Activated CD4-positive, alpha-beta T cell treated with anti-CD3 and anti-CD28 coated beads, Interleukin-2, amount 50 U/mL, for 48 hours (primary cell): ENCODE measurements at regions not wholly inside any gene's neighbourhood (a gene's known extent, or its start where the extent isn't known, plus 50 kb on each side); places are given as distances from the start of the nearest gene placed in this dataset.
A peak's percentile ranks its signal among the peaks of the same experiment; 100 is the strongest.

Experiments used
- DNase-seq, 2 experiments: peaks; one replicate each; pipeline ENCODE4 v3.0.0-alpha.2; 2020

DNA sequence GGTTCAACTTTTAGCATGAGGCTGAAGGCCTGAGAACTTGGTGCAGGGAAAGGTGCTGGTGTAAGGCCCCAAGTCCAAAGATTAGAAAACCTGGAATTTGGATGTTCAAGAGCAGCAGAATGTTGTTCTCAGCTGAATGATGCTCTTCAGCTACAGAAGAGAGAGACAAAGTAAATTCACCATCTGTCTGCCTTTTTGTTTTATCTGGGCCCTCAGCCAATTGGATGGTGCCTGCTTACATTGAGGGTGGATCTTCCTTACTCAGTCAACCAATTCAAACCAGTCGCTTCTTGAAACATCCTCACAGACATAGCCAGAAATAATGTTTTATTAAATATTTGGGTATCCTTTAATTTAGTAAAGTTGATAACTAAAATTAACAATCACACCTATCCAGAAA lies 748.2 kb upstream of the ADAMTS5 start:
- no peak for DNase-seq

GRCh38 chr21:27713154-27714109 lies 746.5 kb upstream of the ADAMTS5 start:
- no peak for DNase-seq

DNA sequence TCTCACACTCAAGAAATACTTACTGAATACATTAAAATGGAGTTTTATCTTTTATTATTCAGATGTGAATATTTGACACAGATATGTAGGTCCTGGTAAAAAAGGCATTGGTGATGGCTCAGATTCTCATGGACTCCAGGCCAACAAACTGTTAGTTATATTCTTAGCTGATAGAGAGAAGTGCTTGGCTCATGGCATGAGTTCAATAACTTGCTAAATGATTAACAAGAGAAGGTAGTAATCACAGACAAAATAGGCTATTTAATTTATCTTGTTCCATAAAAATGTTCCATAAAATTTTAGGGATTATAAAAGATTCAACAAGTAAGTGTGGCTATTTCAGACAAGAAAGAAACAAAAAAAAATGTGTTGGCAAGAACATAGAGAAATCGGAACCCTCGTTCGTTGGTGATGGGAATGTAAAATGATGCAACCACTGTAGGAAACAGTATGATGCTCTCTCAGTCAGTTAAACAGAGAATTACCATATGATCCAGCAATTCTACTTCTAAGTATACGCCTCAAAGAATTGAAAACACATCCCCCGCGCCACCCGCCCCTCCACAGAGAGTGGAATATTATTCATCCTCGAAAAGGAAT lies 737.8 kb upstream of the ADAMTS5 start:
- DNase-seq = no peak

- no peak for DNase-seq
Measured at GRCh38 chr21:27703791-27704190, 736.9 kb upstream of the ADAMTS5 start.

GRCh38 chr21:27700974-27701614 lies 734.2 kb upstream of the ADAMTS5 start:
- peak; percentile 70 to 74 for DNase-seq

DNA sequence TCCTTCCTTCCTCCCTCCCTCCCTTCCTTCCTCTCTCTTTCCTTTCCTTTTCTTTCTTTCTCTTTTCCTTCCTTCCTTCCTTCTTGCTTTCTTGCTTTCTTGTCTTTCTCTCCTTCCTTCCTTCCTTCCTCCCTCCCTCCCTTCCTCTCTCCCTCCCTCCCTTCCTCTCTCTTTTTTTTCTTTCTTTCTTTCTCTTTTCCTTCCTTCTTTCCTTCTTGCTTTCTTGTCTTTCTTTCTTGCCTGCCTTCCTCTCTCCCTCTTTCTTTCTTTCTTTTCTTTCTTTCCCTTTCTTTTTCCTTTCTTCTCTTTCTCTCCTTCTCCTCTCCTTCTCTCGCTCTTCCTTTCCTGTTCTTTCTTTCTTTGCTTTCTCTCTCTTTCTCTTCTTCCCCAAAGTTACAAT lies 728.4 kb upstream of the ADAMTS5 start:
- no peak for DNase-seq

DNA sequence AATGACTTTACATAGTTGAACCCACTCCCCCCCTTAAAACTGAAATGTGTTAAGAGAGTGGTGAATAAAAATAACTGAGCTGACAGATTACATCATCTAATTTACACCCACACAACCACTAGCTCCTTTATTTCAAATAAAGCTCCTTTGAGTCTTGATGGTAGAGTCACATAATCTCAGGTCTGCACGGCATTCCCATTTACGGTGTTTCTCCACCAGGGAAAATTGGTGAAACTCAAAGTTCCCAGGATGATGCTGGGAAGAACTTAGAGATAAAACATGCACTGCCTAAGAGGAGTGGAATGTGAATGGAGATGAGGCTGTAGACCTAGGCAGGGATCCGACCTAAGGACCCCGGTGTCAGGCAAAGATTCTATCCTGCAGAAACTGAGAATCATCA lies 727.8 kb upstream of the ADAMTS5 start:
- DNase-seq = no peak

DNA sequence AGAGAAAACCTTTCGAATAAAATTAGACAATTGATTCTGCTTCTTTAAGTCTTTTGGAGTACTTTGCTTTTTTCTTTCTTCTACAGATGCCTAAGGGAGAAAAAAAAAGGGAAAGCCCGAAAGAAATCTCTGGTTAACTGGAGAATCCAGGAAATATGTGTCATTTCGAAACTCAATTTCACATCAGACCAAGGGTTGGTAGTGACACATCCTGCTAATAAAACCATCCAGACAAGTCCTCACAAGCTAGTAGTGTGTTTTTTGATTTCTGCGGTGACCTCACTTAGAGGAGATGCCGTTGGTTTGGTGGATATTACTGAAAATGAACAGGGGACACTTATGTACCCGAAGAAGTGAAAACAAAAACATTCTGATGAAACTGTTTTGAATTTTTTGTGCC lies 726.5 kb upstream of the ADAMTS5 start:
- DNase-seq = no peak

DNA sequence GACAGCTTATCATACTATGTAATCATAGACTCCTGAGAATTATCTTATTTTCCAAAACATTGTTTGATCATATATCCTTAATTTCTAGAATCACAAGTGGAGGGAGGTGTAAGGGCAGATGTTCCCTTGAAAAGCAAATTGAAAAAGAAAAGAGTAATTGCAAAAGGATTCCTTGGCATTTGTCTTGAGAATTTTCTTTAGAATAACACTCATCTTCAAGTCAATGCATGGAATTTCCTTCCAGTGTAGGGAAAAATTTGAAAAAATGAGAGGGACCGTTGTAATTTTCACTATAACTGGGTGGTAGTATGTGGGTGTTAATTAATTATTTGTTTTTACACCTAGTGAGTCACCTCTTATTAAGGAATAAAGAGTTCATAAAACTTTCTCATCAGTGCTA lies 724.6 kb upstream of the ADAMTS5 start:
- no peak for DNase-seq

- no peak for DNase-seq
Measured at GRCh38 chr21:27691006-27691405, 724.1 kb upstream of the ADAMTS5 start.

DNA sequence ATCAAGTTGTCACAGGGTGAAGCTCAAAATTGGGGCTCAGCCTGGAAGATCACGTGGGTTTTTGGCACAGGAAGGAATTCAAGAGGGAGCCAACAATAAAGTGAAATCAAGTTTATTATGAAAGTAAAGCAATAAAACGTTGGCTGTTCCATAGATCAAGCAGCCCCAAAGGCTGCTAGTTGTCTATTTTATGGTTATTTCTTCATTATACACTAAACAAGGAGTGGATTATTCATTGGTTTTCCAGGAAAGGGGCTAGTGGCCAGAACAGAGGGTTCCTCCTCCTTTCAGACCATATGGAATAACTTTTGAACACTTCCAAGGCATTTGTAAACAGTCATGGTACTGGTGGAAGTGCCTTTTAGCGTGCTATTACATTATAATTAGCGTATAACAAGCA lies 723.5 kb upstream of the ADAMTS5 start:
- DNase-seq = no peak

- no peak for DNase-seq
Measured at GRCh38 chr21:27688773-27689172, 721.9 kb upstream of the ADAMTS5 start.

DNA sequence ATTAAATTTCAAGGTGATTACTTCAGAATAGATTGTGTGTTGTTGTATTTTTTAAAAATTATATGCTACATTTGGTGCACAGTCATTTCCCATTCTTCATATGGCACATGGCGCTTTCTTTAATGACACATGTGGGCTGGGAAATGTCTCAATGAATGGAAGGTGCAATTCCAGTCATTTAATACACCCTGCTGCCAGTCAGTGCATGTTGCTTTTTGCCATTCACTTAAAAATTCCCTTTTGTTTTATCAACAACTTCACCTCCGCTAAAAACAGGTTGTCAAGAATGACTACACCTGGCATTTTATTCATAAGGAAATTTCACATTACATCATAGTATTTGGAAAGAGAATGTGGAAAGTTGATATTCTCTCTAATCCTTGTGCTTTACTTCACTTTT lies 716.4 kb upstream of the ADAMTS5 start:
- DNase-seq = no peak

DNA sequence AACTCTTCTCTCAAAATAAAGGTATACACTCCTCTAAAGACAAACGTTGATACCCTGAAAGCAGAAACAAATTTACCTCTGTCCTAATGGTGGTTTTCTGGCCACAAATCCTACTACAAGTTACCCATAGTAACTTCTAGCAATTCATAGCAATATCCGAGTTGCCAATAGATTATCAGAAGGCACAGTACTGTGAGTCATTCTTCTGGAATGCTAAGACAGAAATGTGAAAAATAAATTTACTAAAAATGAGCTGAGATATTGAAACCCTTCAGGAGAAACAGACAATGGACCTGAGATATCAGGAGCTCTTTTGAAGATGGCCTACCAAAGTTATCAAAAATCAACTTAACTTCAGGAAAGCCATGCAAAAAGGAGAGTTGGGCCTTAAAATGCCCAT lies 715.0 kb upstream of the ADAMTS5 start:
- DNase-seq = no peak

DNA sequence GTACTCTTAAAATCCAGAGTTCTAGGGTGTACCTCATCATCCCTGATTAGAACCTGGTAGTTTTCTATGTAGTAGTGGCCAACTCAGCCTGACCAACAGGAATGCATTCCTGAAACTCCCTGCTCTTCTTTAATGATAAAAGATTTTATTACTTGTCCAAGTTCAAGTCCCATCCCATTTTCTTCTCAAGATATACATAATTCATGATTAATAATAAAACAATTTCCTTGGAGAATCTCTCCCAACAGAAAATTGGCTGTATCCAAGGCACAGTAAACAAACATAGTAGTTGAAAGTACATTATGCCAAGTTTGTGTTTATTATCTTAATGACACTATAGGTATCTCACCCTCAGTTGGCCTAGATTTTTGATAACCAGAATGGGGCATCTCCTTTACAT lies 714.1 kb upstream of the ADAMTS5 start:
- no peak for DNase-seq

DNA sequence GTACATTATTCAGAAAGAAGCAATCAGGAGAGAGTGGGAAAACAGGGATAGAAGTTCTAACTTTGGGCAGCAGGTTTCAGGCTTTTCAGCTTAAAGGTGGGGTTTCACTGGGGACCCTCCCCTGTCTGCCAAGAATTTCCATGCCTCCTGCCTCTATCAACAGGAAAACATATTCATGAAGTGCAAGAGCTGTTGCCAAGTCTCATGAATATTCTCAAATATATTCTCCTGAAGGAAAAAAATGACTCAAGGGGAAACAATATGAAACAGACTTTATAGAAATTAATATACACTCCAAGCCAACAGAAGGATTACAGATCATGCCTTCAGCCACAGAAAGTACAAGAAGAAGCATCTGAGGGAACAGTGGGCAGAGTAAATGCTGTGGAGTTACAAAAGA lies 713.3 kb upstream of the ADAMTS5 start:
- DNase-seq = no peak

DNA sequence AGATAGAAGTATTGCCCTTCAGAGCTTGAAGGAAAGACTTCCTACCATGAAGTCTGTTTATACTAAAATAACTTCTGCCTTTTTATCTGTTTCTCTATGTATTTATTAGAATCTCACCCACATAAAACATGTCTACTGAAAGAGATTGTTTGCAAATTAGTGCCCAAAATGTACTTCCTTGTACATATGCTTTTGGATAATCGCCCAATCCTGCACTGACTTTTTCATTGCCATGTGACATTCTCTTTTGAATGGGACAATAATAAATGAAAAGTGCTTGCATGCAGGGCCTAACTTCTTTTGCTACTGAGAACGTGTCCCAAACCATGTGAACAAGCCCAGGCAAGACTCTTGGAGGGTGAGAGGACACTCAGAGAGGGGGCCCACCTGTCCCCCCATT lies 711.6 kb upstream of the ADAMTS5 start:
- no peak for DNase-seq

DNA sequence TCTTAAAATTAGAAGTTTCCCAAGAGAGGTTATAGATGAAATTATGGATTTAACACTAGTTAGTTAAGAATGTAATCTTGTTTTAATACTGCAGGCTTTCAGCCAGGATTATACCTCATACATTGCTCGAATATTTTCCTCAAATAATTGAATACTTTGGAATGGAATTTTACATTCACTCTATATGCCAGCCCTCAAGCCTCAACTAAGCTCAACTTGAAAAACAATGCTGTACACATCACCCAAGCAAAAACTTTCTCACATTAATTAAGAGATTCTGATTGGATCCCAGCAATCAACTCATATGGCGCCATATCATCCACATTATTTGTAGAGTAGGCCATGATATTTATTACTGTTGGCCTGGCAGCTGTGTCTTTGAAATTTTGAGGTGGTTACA lies 710.7 kb upstream of the ADAMTS5 start:
- DNase-seq = no peak

DNA sequence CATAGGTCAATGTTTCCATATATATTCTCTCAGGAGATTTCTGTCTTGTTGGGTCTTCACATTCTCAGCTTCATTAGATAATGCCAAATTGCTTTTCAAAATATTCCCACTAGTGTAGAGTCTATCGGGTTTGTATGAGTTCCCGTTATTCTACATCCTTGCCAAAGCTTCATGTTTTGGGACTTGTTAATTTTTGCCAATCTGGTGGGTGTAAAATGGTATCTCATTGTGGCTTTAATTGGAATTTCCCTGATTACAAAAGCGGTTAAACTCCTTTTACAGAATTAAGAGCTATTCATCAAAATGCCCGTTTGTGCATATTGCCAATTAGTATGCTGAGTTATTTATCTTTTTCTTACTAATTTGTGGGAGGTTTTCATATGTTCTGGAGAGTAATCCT lies 708.4 kb upstream of the ADAMTS5 start:
- no peak for DNase-seq

GRCh38 chr21:27674041-27674615 lies 707.2 kb upstream of the ADAMTS5 start:
- no peak for DNase-seq

DNA sequence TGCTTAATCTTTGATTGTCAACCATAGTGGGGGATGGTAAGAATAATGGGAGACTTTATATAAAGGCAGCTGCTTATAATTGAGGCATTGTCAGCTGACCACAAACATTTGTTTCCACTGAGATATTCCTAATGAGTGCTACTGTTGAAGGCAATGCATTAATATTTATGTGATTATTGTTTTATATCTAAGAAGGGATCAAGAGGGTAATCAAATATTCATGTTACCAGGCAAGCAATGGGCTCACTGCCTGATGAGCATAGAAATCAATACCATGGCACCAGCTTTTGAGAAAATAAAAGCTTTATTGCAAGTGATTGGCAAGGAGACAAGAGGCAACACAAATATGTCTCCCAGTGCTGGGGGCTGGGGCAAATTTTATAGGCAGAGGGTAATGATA lies 706.7 kb upstream of the ADAMTS5 start:
- no peak for DNase-seq

DNA sequence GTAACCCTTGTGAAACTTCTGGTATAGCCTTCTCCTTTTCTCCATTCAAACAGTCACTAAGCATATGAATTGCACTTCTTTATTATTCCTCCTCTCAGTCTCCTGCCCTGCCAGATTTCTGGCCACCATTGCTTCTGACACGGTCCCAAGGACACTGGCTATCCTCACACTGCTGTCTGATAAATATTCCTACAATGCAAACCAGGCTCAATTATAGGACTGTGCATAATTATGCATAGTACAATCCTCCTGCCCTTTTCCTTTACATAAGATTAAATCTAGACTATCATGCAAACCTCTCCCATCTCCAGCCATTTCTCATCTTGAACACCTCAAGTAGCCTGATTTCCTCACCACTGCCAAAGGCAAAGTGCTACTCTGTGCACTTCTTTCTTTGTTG lies 704.3 kb upstream of the ADAMTS5 start:
- no peak for DNase-seq

DNA sequence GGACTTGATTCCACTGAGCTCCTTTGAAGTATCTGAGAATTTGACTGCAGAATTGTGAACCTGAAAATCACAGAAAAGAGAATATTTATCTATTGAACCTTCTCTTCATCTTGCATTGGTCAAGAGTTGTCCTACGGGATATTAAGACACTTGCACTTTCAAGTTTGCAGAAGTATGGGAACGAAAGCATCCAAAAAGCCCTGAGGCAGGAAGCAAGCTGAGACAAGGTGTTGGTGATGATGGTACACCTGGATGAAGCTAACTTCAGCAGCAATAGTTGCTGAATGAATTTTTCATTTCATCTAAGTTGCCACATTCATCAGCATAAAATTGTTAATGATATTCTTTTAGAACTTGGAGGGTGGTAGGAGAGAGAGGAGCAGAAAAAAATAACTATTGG lies 686.6 kb upstream of the ADAMTS5 start:
- DNase-seq = no peak

- DNase-seq = no peak
Measured at GRCh38 chr21:27649762-27650161, 682.9 kb upstream of the ADAMTS5 start.
